ENCODE measurements at regions not wholly inside any gene's neighbourhood (a gene's known extent, or its start where the extent isn't known, plus 50 kb on each side); places are given as distances from the start of the nearest gene placed in this dataset.

DNA sequence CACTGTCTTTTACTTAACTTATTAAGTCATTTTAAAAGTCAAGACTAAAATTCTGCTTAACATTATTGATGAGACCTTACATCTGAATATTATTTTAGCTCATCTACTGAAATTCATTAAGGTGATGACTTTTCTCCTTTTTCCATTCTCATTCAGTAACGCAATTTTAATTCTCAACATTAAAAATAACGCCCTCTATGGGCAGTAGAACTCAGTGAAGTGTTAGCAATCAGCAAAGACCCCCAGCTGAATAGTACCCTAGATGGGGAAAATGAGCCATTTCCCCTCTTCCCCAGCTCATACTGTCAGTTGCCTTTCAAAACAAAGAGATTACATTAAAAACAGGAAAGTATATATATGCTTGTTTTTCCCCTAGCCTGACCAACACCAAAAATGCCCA is 203.3 kb downstream of the NR4A2 start:
- no peaks in the 10 kb centered on the region for H3K4me1 ChIP-seq
- no peak overlapping the region for H3K4me3 Mint-ChIP-seq (ENCODE audit: unreplicated experiment)
- ChIA-PET POLR2A (no interaction called here), CTCF (no interaction called here)
- H3K4me1 Mint-ChIP-seq (ENCODE audit: low read depth, unreplicated experiment) = no peaks in the 10 kb centered on the region
- H3K9me3 ChIP-seq = no peaks in the 10 kb centered on the region
- H3K27ac Mint-ChIP-seq (ENCODE audit: unreplicated experiment) = no peak overlapping the region
- no peak overlapping the region for H3K4me3 ChIP-seq (ENCODE audit: low read depth, low read length)
- DNase-seq = no peak
- no TSS peak for BruUV-seq (replicated peaks)
- intact Hi-C loops (cut with micrococcal nuclease; ENCODE audit: unreplicated experiment) = no loop called here
- peaks cover 5% of the 10 kb centered on the region for H3K36me3 Mint-ChIP-seq (ENCODE audit: insufficient read depth, unreplicated experiment)
- H3K27me3 Mint-ChIP-seq (ENCODE audit: insufficient read depth, unreplicated experiment) = no peaks in the 10 kb centered on the region
- H3K36me3 ChIP-seq (ENCODE audit: control insufficient read depth, insufficient read depth, low read length) = no peaks in the 10 kb centered on the region
- no peaks in the 10 kb centered on the region for H3K9me3 Mint-ChIP-seq (ENCODE audit: unreplicated experiment)
- no peaks in the 10 kb centered on the region for H3K27me3 ChIP-seq (replicated peaks; ENCODE audit: control insufficient read depth, insufficient read depth, low read length)
- TF ChIP-seq, protein P1, sequence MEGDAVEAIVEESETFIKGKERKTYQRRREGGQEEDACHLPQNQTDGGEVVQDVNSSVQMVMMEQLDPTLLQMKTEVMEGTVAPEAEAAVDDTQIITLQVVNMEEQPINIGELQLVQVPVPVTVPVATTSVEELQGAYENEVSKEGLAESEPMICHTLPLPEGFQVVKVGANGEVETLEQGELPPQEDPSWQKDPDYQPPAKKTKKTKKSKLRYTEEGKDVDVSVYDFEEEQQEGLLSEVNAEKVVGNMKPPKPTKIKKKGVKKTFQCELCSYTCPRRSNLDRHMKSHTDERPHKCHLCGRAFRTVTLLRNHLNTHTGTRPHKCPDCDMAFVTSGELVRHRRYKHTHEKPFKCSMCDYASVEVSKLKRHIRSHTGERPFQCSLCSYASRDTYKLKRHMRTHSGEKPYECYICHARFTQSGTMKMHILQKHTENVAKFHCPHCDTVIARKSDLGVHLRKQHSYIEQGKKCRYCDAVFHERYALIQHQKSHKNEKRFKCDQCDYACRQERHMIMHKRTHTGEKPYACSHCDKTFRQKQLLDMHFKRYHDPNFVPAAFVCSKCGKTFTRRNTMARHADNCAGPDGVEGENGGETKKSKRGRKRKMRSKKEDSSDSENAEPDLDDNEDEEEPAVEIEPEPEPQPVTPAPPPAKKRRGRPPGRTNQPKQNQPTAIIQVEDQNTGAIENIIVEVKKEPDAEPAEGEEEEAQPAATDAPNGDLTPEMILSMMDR (IDR thresholded peaks at IDR 0.05; ENCODE audit: insufficient read depth in 1 of 2, low read depth in 1 of 2, low read length in 1 of 2, severe bottlenecking in 1 of 2, unreplicated experiment in 1 of 2) = no peak

DNA sequence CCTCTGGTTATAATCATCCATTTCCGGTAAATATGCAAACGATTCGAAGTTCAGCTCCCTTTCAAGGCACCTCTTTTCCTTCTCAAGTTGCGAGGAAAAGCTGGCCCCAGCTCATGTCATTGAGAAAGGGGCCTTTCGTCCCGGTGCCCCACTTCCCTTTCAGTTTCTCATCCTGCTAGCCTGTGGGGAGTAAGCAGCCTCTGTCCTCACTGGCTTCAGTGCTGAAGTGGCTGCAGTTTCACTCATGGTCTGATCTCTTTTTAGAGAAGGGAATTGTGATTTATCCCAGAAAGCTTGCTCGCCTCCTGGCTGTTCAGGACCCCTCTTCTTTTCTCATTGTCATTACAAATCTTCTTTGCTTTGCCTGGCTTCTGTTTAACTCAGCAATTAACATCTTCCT is 207.5 kb downstream of the NR4A2 start:
- Mint-ChIP-seq H3K4me1 (ENCODE audit: low read depth, unreplicated experiment) (no peaks in the 10 kb centered on the region), H3K9me3 (ENCODE audit: unreplicated experiment) (peaks cover 9% of the 10 kb centered on the region), H3K27me3 (ENCODE audit: insufficient read depth, unreplicated experiment) (no peaks in the 10 kb centered on the region), H3K36me3 (ENCODE audit: insufficient read depth, unreplicated experiment) (peaks cover 12% of the 10 kb centered on the region), H3K27ac (ENCODE audit: unreplicated experiment) (peak overlapping the region; percentile 14), H3K4me3 (ENCODE audit: unreplicated experiment) (no peak overlapping the region)
- ChIA-PET CTCF (no interaction called here), POLR2A (no interaction called here)
- intact Hi-C loops (cut with micrococcal nuclease; ENCODE audit: unreplicated experiment) = no loop called here
- no peaks in the 10 kb centered on the region for H3K4me1 ChIP-seq
- TF ChIP-seq, protein P1 (IDR thresholded peaks at IDR 0.05; ENCODE audit: insufficient read depth in 1 of 2, low read depth in 1 of 2, low read length in 1 of 2, severe bottlenecking in 1 of 2, unreplicated experiment in 1 of 2) = no peak
- no TSS peak for BruUV-seq (replicated peaks)
- no peak for DNase-seq
- H3K36me3 ChIP-seq (ENCODE audit: control insufficient read depth, insufficient read depth, low read length) = no peaks in the 10 kb centered on the region
- no peak overlapping the region for H3K4me3 ChIP-seq (ENCODE audit: low read depth, low read length)
- no peaks in the 10 kb centered on the region for H3K9me3 ChIP-seq
- no peaks in the 10 kb centered on the region for H3K27me3 ChIP-seq (replicated peaks; ENCODE audit: control insufficient read depth, insufficient read depth, low read length)

DNA sequence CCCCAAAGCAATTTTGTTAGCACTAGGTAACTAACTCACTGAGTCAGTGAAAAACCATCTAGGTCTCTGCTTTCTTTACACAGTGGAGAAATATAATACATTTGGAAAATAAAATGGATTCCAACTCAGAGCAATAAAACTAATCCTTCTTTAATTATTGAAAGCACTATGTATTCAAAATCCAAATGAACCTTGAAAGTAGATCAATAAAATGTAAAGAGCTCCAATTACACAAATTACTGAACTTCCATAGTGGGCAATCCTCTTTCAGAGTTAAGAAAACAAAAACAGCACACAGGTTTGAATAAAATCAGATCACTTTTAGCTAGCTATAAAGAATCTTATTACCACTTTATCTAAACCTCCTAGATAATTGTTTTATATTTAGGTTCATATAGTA is 208.1 kb downstream of the NR4A2 start:
- H3K4me1 ChIP-seq = no peaks in the 10 kb centered on the region
- no peak overlapping the region for H3K4me3 Mint-ChIP-seq (ENCODE audit: unreplicated experiment)
- H3K9me3 ChIP-seq = peaks cover 2% of the 10 kb centered on the region; the same call in 1 of the 2 replicates
- ChIA-PET POLR2A (no interaction called here), CTCF (no interaction called here)
- no peaks in the 10 kb centered on the region for H3K4me1 Mint-ChIP-seq (ENCODE audit: low read depth, unreplicated experiment)
- no peaks in the 10 kb centered on the region for H3K27me3 ChIP-seq (replicated peaks; ENCODE audit: control insufficient read depth, insufficient read depth, low read length)
- TF ChIP-seq, protein P1 (IDR thresholded peaks at IDR 0.05; ENCODE audit: insufficient read depth in 1 of 2, low read depth in 1 of 2, low read length in 1 of 2, severe bottlenecking in 1 of 2, unreplicated experiment in 1 of 2) = no peak
- H3K36me3 ChIP-seq (ENCODE audit: control insufficient read depth, insufficient read depth, low read length) = no peaks in the 10 kb centered on the region
- no peak overlapping the region for H3K4me3 ChIP-seq (ENCODE audit: low read depth, low read length)
- intact Hi-C loops (cut with micrococcal nuclease; ENCODE audit: unreplicated experiment) = no loop called here
- no TSS peak for BruUV-seq (replicated peaks)
- no peaks in the 10 kb centered on the region for H3K27me3 Mint-ChIP-seq (ENCODE audit: insufficient read depth, unreplicated experiment)
- no peak for DNase-seq
- H3K27ac Mint-ChIP-seq (ENCODE audit: unreplicated experiment) = no peak overlapping the region
- H3K9me3 Mint-ChIP-seq (ENCODE audit: unreplicated experiment) = peaks cover 9% of the 10 kb centered on the region
- H3K36me3 Mint-ChIP-seq (ENCODE audit: insufficient read depth, unreplicated experiment) = peaks cover 12% of the 10 kb centered on the region

All from Caco-2 (cell line).